ENCODE measurements at regions not wholly inside any gene's neighbourhood (a gene's known extent, or its start where the extent isn't known, plus 50 kb on each side); places are given as distances from the start of the nearest gene placed in this dataset.
"Not testable (repeated sequence)": the region's sequence is repeated elsewhere in the genome, so short reads cannot be mapped to it uniquely, and the experiment has no call there.

DNA sequence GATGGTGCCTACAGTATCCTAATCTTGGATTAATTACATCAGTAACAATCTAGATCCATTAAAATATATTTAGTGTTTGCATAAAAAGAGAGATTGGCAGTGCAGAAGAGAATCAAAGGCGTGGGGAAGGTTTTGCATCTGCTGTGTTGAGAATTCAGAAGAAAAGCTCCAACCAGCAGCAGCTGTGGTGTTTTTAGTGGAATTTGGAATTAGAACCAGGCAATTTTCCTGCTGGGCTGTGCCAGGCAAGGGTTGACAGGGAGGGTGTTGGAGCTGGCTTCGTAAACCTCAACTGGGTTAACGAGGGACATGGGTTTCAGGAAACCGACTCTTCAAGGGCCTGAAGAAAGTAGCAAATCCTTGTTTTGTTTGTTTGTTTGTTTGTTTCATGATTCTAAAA, 107.8 kb upstream of the WSCD1 start:
- ATAC-seq (ENCODE audit: poor library complexity) (no peak), DNase-seq (no peak)
- intact Hi-C loops (cut with DNase I): no loop called here

DNA sequence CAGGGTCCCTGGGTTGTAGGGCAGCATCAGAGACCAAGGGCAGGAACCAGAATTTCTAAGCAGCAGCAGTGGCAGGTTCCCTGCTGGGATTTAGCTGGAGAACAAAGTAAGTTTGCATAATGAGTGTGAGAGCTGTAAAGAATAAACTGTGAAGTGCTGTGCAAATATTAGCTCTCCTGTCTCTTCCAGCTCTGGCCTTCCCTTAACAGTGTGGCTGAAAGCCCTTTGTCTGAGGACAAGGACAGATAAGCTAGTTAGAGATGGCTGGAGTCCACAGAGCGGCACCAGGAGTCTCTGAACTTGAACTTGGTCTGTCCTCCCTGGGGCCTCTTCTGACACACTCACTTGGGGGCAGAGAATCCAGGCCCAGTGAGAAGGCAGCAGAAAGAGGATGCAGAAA, 98.2 kb upstream of the WSCD1 start:
- DNase-seq (no peak), ATAC-seq (ENCODE audit: poor library complexity) (no peak)
- intact Hi-C loops (cut with DNase I): no loop called here

- DNase-seq (no peak), ATAC-seq (ENCODE audit: poor library complexity) (no peak)
- intact Hi-C loops (cut with DNase I): no loop called here
Observed at GRCh38 chr17:5973410-5973809, 96.8 kb upstream of the WSCD1 start.

GRCh38 chr17:5975661-5976060, 94.5 kb upstream of the WSCD1 start:
- intact Hi-C loops (cut with DNase I): no loop called here
- no peak for DNase-seq
- no peak for ATAC-seq (ENCODE audit: poor library complexity)

DNA sequence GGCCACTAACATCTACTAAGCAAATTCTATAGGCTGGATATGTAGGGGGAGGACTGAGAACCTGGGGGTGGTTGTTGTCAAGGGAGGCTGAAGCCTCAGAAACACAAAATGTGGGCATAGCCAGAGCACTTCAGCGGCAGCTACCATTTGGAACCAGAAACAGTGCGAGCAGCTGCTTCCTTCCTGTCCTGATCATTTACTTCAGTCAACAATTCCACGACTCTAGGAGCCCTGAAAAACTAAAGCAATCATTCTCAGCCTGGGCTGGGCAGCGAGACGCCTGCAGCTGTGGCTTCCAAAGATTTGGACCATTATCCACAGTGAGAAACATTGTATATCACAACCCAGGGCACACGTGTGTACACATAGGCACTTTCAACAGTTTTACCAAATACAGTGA, 93.9 kb upstream of the WSCD1 start:
- DNase-seq: no peak
- intact Hi-C loops (cut with DNase I): no loop called here
- no peak for ATAC-seq (ENCODE audit: poor library complexity)

- intact Hi-C loops (cut with DNase I): no loop called here
- DNase-seq (no peak), ATAC-seq (ENCODE audit: poor library complexity) (no peak)
Observed at GRCh38 chr17:5978496-5978895, 91.7 kb upstream of the WSCD1 start.

DNA sequence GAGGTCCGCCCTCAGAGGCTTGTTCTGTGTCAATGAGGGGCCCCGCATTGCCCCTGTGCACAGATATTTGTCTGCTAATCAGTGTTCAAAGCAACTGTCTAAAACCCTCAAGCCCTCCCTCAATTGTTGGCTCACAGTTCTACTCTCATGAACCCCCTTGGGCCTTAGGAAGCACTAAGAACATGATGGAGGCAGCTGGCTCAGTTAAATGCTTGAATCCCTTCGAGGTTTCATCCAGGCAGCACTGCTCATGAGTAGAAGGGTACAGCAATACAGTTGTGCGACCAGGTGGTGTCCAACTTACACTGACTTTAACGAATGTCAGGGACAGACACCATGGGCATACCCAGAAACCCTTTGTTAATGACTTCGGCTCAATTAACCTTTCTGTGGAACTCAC, 89.2 kb upstream of the WSCD1 start:
- intact Hi-C loops (cut with DNase I): no loop called here
- DNase-seq: no peak
- no peak for ATAC-seq (ENCODE audit: poor library complexity)

- intact Hi-C loops (cut with DNase I): no loop called here
- ATAC-seq (ENCODE audit: poor library complexity): no peak
- no peak for DNase-seq
Observed at GRCh38 chr17:5986644-5987043, 83.5 kb upstream of the WSCD1 start.

DNA sequence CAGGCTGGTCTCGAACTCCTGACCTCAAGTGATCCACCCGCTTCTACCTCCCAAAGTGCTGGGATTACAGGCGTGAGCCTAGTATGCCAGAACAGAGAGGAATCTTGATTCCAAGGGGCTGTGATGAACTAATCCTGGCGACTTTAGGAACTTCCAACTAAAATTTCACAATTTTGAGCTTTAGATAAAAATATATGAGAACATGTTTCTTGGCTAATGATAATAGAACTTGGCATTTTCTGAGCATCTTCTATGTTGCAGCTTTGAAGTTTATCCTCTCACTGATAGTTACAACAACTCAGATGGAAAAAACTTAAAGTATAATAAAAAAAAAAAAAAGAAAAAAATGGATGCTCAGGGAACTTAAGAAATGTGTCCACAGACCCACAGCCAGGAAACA, 69.8 kb upstream of the WSCD1 start:
- intact Hi-C loops (cut with DNase I): no loop called here
- ATAC-seq (ENCODE audit: poor library complexity): no peak
- no peak for DNase-seq

DNA sequence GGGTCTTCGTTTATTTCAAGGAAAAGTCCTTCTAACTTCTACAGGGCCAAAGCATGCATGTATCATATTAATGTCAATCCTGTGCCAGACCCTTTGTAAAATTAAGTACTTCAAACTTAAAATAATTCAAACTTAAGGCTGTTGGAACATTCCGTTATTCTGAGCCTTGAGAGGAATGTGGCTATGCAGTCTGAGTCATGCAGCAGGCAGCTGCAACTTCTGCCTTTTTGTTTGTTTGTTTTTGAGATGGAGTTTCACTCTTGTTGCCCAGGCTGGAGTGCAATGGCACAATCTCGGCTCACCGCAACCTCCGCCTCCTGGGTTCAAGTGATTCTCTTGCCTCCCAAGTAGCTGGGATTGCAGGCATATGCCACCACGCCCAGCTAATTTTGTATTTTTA, 67.0 kb upstream of the WSCD1 start:
- ATAC-seq (ENCODE audit: poor library complexity): peak; percentile 38
- DNase-seq; intact Hi-C loops (cut with DNase I): not testable (repeated sequence)

GRCh38 chr17:6005939-6006338, 64.2 kb upstream of the WSCD1 start:
- no peak for ATAC-seq (ENCODE audit: poor library complexity)
- DNase-seq: no peak
- intact Hi-C loops (cut with DNase I): no loop called here

- intact Hi-C loops (cut with DNase I): no loop called here
- DNase-seq (no peak), ATAC-seq (ENCODE audit: poor library complexity) (no peak)
Observed at GRCh38 chr17:6011206-6011605, 59.0 kb upstream of the WSCD1 start.

DNA sequence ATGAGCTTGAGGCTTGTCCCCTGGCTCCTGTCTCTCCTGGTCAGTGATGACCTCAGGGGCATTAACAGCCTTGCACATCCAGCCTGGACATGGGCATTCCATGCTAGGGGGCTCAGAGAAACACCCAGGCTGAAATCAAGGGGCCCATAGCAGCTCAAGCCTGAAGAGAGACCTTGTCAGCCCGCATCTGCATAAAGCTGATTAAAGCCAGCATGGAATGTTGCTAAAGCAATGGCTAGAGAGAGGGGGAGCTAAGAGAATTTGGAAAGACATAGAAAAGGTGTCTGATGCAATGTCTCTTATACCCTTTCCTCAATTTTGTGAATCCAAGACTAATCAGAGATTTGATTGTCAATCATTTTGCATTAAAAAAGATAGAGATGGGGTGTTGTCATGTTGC, 51.4 kb upstream of the WSCD1 start:
- no peak for DNase-seq
- intact Hi-C loops (cut with DNase I): no loop called here
- ATAC-seq (ENCODE audit: poor library complexity): no peak

DNA sequence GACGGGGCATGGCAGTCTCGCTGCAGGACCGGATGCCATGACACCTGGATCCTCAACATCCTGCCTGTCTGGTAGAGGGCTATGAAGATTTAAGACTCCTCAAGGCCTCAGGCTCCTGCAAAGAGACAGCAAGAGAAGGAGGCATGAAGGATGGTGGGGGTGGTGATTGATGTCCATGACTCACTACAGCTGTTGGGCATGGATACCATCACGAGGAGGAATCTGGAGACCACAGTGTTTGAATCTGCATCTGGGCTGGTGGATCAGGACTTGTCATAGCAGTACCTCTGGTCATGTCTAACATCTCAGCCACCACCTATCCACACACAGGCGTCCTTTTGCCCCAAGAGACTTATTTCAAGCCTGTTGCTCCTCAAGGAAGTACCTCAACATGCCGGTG, 50.2 kb upstream of the WSCD1 start:
- intact Hi-C loops (cut with DNase I): no loop called here
- ATAC-seq (ENCODE audit: poor library complexity): no peak
- no peak for DNase-seq

DNA sequence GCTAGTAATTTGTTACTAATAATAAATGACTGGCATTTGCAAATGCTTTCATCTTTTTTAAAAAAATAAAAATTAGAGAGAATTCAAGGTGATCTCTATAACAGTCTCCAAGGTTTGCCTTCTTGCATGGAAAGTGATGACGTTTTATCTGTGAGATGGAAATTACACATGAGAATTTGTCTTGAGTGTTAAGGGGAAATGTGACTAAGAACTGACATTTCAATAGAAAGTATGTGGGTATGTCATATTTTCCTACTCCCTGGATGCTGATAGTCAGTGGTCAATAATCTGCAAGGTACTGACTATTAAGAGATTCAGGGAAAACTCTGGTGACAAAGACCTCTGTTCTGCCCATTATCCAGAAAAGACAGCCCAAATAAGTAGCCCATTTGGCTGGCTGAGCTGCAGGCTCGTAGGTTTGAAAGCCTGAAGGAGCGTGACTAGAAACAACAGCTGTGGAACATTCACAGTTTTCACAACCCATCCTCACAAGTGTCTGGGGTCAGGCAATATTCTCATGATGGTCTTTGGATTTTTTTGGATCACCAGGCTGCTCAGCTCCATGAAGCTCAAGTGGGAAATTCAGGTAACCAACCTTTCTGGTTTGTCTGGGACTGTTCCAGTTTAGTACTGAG, 49.7 kb upstream of the WSCD1 start:
- DNase-seq (no peak), ATAC-seq (ENCODE audit: poor library complexity) (no peak)
- intact Hi-C loops (cut with DNase I): no loop called here
